Chondrocyte (in vitro differentiated cells): ENCODE measurements at regions not wholly inside any gene's neighbourhood (a gene's known extent, or its start where the extent isn't known, plus 50 kb on each side); places are given as distances from the start of the nearest gene placed in this dataset.

Experiments
- DNase-seq: peaks from one replicate; pipeline ENCODE4 v3.0.0; 2021; ENCODE audit warnings: mixed read lengths, low spot score
- H3K27ac Mint-ChIP-seq: one replicate; pipeline ENCODE4 v1.8.0; 2021; ENCODE audit warnings: mild to moderate bottlenecking, moderate library complexity, mixed read lengths; ENCODE audit not compliant: unreplicated experiment
- H3K27me3 Mint-ChIP-seq: 2 replicates; pipeline ENCODE4 v1.8.0; 2021; ENCODE audit warnings: low read depth, mixed read lengths
- H3K36me3 Mint-ChIP-seq: 2 replicates; pipeline ENCODE4 v1.8.0; 2021; ENCODE audit warnings: low read depth, mixed read lengths
- H3K4me1 Mint-ChIP-seq: 2 replicates; pipeline ENCODE4 v1.8.0; 2021; ENCODE audit warnings: low read depth, mild to moderate bottlenecking, mixed read lengths
- H3K4me3 Mint-ChIP-seq: one replicate; pipeline ENCODE4 v1.8.0; 2021; ENCODE audit warnings: mild to moderate bottlenecking, moderate library complexity, mixed read lengths; ENCODE audit not compliant: unreplicated experiment
- H3K9me3 Mint-ChIP-seq: 2 replicates; pipeline ENCODE4 v1.8.0; 2021; ENCODE audit warnings: low read depth, mixed read lengths
- TF ChIP-seq, protein P1 (sequence below): fragments of 200-600 bp; sonication (generic); IDR thresholded peaks from 2 replicates; pipeline ENCODE4 v1.5.0; 2021; ENCODE audit warnings: antibody characterized with exemption, mild to moderate bottlenecking, moderate library complexity

DNA sequence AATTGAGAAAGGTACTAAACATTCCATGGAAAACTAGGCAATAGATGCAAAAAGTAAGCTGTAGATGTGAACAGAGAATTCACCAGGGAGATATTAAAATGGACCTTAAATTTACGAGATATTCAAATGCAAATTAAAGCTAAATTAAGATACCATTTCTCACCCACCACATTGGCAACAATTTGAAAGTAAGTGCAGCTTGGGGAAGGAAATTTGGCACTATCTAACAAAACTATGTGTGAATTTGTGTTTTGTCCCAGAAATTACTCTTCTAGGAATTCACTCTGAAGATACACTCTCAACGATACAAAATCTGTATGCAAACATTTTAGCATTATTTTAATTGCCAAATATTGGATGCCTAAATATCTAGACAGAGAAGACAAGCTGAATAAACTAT, 178.2 kb upstream of the SORCS1 start:
- DNase-seq, result no peak
- TF ChIP-seq, protein P1, sequence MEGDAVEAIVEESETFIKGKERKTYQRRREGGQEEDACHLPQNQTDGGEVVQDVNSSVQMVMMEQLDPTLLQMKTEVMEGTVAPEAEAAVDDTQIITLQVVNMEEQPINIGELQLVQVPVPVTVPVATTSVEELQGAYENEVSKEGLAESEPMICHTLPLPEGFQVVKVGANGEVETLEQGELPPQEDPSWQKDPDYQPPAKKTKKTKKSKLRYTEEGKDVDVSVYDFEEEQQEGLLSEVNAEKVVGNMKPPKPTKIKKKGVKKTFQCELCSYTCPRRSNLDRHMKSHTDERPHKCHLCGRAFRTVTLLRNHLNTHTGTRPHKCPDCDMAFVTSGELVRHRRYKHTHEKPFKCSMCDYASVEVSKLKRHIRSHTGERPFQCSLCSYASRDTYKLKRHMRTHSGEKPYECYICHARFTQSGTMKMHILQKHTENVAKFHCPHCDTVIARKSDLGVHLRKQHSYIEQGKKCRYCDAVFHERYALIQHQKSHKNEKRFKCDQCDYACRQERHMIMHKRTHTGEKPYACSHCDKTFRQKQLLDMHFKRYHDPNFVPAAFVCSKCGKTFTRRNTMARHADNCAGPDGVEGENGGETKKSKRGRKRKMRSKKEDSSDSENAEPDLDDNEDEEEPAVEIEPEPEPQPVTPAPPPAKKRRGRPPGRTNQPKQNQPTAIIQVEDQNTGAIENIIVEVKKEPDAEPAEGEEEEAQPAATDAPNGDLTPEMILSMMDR, result no peak
- H3K4me1 Mint-ChIP-seq, result no peaks in the 10 kb centered on the region
- H3K27ac Mint-ChIP-seq, result no peak overlapping the region
- no peak overlapping the region for H3K4me3 Mint-ChIP-seq
- H3K27me3 Mint-ChIP-seq, result peaks cover 2% of the 10 kb centered on the region
- H3K36me3 Mint-ChIP-seq, result no peaks in the 10 kb centered on the region
- H3K9me3 Mint-ChIP-seq, result peaks cover 24% of the 10 kb centered on the region

DNA sequence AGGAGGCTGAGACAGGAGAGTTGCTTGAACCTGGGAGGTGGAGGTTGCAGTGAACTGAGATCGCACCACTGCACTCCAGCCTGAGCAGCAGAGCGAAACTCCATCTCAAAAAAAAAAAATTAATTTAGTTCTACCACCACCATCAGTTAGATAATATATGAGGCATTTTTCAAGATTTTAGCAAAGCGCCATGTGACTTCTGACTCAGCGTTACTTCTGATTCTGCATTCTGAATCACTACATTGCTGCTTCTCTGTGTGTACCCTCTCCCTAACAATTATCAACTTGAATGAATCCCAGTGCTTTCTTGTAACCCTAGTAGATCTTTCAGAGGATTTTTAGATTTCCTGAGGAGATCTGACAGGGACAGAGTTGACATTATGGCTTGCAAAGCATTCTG, 176.8 kb upstream of the SORCS1 start:
- DNase-seq, result no peak
- Mint-ChIP-seq H3K4me3 (no peak overlapping the region), H3K36me3 (no peaks in the 10 kb centered on the region), H3K9me3 (peaks cover 26% of the 10 kb centered on the region), H3K27ac (no peak overlapping the region), H3K27me3 (peaks cover 2% of the 10 kb centered on the region), H3K4me1 (no peaks in the 10 kb centered on the region)
- TF ChIP-seq, protein P1, result no peak

DNA sequence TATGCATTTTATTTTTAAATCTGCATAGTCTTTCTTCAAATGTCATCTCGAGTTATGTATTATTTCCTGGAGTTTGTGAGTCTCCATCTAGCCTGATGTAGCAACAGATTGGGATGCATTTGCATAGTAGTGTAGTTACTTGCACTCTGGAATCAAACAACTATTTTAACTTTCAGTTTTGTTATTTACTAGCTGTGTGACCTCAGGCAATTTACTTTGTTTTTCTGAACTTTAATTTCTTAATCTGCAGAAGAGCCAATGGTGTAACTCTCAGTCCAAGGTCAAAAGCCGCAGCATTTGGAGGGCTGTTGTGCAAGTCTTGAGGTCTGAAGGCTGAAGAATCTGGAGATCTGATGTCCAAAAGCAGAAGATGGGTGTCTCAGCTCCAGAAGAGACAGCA, 175.8 kb upstream of the SORCS1 start:
- no peak overlapping the region for H3K4me3 Mint-ChIP-seq
- TF ChIP-seq, protein P1, result no peak
- H3K27me3 Mint-ChIP-seq, result peaks cover 2% of the 10 kb centered on the region
- peaks cover 24% of the 10 kb centered on the region for H3K9me3 Mint-ChIP-seq
- DNase-seq, result no peak
- H3K27ac Mint-ChIP-seq, result no peak overlapping the region
- no peaks in the 10 kb centered on the region for H3K4me1 Mint-ChIP-seq
- no peaks in the 10 kb centered on the region for H3K36me3 Mint-ChIP-seq

DNA sequence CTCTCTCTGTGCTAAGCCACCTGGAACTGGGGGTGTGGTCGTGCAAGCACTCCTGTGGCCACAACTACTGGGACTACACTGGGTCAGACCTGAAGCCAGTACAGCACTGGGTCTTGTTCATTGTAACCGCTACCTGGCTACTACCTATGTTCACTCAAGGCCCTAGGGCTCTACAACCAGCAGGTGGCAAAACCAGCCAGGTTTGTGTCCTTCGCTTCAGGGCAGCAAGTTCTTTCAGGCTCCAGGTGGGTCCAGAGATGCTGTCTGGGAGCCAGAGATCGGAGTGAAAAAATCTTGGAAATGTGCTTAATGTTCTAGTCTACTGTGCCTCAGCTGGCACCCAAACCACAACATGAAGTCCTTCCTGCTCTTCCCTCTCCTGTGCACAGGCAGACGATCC, 171.6 kb upstream of the SORCS1 start:
- Mint-ChIP-seq H3K27me3 (peaks cover 2% of the 10 kb centered on the region), H3K27ac (no peak overlapping the region), H3K36me3 (no peaks in the 10 kb centered on the region), H3K4me1 (no peaks in the 10 kb centered on the region), H3K4me3 (no peak overlapping the region), H3K9me3 (peaks cover 5% of the 10 kb centered on the region)
- TF ChIP-seq, protein P1, result no peak
- no peak for DNase-seq

DNA sequence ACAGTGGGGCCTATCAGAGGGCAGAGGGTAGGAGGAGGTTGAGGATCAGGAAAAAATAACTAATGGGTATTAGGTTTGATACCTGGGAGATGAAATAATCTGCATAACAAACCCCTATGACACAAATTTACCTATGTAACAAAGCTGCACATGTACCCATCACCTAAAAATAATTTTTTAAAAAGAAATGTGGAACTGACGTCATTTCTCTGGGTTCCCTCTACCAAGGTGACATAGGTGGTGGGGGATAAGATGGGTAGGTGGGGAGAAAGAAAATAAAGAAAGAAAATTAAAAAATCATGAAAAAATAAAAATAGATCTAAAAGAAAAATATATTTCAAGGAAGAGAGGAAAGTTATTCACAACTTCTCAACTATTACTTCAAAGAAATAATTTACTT, 153.1 kb upstream of the SORCS1 start:
- TF ChIP-seq, protein P1, result no peak
- H3K36me3 Mint-ChIP-seq, result no peaks in the 10 kb centered on the region
- no peak overlapping the region for H3K4me3 Mint-ChIP-seq
- no peaks in the 10 kb centered on the region for H3K4me1 Mint-ChIP-seq
- DNase-seq, result no peak
- H3K27ac Mint-ChIP-seq, result no peak overlapping the region
- no peaks in the 10 kb centered on the region for H3K9me3 Mint-ChIP-seq
- H3K27me3 Mint-ChIP-seq, result no peaks in the 10 kb centered on the region
